ENCODE measurements at regions not wholly inside any gene's neighbourhood (a gene's known extent, or its start where the extent isn't known, plus 50 kb on each side); places are given as distances from the start of the nearest gene placed in this dataset.

DNA sequence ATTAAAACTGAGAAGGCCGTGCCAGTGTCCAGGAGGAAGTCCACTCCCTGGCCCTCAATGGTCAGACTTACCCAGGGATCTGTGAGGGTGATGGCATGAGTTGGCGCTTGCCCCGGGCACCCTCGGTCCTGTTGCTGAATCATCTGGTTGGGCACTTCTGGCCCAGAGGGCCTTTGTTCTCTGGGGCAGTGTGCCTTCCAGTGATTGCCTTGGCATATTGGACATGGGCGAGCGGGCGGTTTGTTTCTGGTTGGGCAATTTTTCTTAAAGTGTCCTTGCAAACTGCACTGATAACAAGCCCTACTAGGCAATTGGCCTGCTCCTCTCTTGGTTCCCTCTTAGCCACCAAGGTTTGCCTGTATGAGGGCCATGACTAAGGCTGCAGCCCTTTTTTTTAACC is 69.5 kb upstream of the ZDHHC17 start:
- H3K9me3 ChIP-seq (ENCODE audit: low read length): no peaks in the 10 kb centered on the region
- no peaks in the 10 kb centered on the region for H3K79me2 ChIP-seq (replicated peaks; ENCODE audit: insufficient read depth, low read length)
- H3K4me2 ChIP-seq (ENCODE audit: low read length): no peak overlapping the region
- no peaks in the 10 kb centered on the region for H3K27me3 ChIP-seq (ENCODE audit: insufficient read depth, low read depth, low read length)
- H2AFZ ChIP-seq (ENCODE audit: low read depth, low read length): no peak overlapping the region
- no peaks in the 10 kb centered on the region for H3F3A ChIP-seq (ENCODE audit: insufficient read depth, low read length, poor library complexity, severe bottlenecking)
- H3K36me3 ChIP-seq (ENCODE audit: insufficient read depth, low read length): no peaks in the 10 kb centered on the region
- no peak overlapping the region for H3K4me3 ChIP-seq (ENCODE audit: low read length)
- no peak overlapping the region for H3K27ac ChIP-seq (ENCODE audit: low read length)
- no peaks in the 10 kb centered on the region for H4K20me1 ChIP-seq (ENCODE audit: insufficient read depth)
- H3K9me2 ChIP-seq (ENCODE audit: insufficient read depth, low read length): no peaks in the 10 kb centered on the region
- TF ChIP-seq RAD21 (conservative IDR thresholded peaks at IDR 0.05) (no peak), EP300 (conservative IDR thresholded peaks at IDR 0.05; ENCODE audit: poor library complexity, severe bottlenecking) (no peak), TAF1 (IDR thresholded peaks at IDR 0.05; ENCODE audit: low read depth) (no peak), SMC3 (conservative IDR thresholded peaks at IDR 0.05; ENCODE audit: poor library complexity) (no peak), EZH2 (IDR thresholded peaks at IDR 0.05; ENCODE audit: borderline replicate concordance, insufficient read depth, low read length, poor library complexity, severe bottlenecking) (no peak), POLR2AphosphoS5 (IDR thresholded peaks at IDR 0.05) (no peak), MXI1 (conservative IDR thresholded peaks at IDR 0.05; ENCODE audit: poor library complexity, severe bottlenecking) (no peak)
- TF ChIP-seq, protein P1, sequence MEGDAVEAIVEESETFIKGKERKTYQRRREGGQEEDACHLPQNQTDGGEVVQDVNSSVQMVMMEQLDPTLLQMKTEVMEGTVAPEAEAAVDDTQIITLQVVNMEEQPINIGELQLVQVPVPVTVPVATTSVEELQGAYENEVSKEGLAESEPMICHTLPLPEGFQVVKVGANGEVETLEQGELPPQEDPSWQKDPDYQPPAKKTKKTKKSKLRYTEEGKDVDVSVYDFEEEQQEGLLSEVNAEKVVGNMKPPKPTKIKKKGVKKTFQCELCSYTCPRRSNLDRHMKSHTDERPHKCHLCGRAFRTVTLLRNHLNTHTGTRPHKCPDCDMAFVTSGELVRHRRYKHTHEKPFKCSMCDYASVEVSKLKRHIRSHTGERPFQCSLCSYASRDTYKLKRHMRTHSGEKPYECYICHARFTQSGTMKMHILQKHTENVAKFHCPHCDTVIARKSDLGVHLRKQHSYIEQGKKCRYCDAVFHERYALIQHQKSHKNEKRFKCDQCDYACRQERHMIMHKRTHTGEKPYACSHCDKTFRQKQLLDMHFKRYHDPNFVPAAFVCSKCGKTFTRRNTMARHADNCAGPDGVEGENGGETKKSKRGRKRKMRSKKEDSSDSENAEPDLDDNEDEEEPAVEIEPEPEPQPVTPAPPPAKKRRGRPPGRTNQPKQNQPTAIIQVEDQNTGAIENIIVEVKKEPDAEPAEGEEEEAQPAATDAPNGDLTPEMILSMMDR (IDR thresholded peaks at IDR 0.05; ENCODE audit: poor library complexity, severe bottlenecking): no peak
- TF ChIP-seq, protein P2, sequence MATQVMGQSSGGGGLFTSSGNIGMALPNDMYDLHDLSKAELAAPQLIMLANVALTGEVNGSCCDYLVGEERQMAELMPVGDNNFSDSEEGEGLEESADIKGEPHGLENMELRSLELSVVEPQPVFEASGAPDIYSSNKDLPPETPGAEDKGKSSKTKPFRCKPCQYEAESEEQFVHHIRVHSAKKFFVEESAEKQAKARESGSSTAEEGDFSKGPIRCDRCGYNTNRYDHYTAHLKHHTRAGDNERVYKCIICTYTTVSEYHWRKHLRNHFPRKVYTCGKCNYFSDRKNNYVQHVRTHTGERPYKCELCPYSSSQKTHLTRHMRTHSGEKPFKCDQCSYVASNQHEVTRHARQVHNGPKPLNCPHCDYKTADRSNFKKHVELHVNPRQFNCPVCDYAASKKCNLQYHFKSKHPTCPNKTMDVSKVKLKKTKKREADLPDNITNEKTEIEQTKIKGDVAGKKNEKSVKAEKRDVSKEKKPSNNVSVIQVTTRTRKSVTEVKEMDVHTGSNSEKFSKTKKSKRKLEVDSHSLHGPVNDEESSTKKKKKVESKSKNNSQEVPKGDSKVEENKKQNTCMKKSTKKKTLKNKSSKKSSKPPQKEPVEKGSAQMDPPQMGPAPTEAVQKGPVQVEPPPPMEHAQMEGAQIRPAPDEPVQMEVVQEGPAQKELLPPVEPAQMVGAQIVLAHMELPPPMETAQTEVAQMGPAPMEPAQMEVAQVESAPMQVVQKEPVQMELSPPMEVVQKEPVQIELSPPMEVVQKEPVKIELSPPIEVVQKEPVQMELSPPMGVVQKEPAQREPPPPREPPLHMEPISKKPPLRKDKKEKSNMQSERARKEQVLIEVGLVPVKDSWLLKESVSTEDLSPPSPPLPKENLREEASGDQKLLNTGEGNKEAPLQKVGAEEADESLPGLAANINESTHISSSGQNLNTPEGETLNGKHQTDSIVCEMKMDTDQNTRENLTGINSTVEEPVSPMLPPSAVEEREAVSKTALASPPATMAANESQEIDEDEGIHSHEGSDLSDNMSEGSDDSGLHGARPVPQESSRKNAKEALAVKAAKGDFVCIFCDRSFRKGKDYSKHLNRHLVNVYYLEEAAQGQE (IDR thresholded peaks at IDR 0.05; ENCODE audit: borderline replicate concordance): no peak
- H3K9ac ChIP-seq (ENCODE audit: low read length): no peak overlapping the region

DNA sequence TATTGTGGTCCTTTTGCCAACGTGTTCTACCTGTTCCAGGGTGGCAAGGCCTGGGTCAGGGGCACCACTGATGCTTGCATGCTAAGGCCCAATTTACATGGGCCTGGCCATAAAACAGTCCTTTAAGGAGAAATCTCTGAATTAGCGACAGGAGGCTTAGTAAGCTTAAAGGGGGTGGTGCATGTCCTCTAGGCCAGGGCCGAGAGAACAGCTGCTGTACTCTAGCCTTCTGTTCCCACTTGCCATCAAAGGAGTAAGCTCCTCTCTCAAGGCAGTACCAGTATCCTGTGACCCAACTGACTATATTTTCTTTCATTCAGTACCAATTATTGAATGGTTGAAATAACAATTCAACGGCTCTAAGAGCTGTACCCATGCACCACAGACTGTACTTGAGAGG is 67.7 kb upstream of the ZDHHC17 start:
- no peak for TF ChIP-seq RAD21 (conservative IDR thresholded peaks at IDR 0.05)
- TF ChIP-seq EZH2 (IDR thresholded peaks at IDR 0.05; ENCODE audit: borderline replicate concordance, insufficient read depth, low read length, poor library complexity, severe bottlenecking): no peak
- no peak for TF ChIP-seq EP300 (conservative IDR thresholded peaks at IDR 0.05; ENCODE audit: poor library complexity, severe bottlenecking)
- no peak for TF ChIP-seq MXI1 (conservative IDR thresholded peaks at IDR 0.05; ENCODE audit: poor library complexity, severe bottlenecking)
- TF ChIP-seq, protein P1 (IDR thresholded peaks at IDR 0.05; ENCODE audit: poor library complexity, severe bottlenecking): no peak
- TF ChIP-seq, protein P2 (IDR thresholded peaks at IDR 0.05; ENCODE audit: borderline replicate concordance): no peak
- TF ChIP-seq SMC3 (conservative IDR thresholded peaks at IDR 0.05; ENCODE audit: poor library complexity): no peak
- no peak for TF ChIP-seq TAF1 (IDR thresholded peaks at IDR 0.05; ENCODE audit: low read depth)
- no peak for TF ChIP-seq POLR2AphosphoS5 (IDR thresholded peaks at IDR 0.05)

More for the DNA sequence above, 67.7 kb upstream of the ZDHHC17 start:
- Histone ChIP-seq H3K9ac (ENCODE audit: low read length) (no peak overlapping the region), H3K9me2 (ENCODE audit: insufficient read depth, low read length) (no peaks in the 10 kb centered on the region), H3K9me3 (ENCODE audit: low read length) (no peaks in the 10 kb centered on the region), H3F3A (ENCODE audit: insufficient read depth, low read length, poor library complexity, severe bottlenecking) (no peaks in the 10 kb centered on the region), H3K27ac (ENCODE audit: low read length) (no peak overlapping the region), H2AFZ (ENCODE audit: low read depth, low read length) (no peak overlapping the region), H3K79me2 (replicated peaks; ENCODE audit: insufficient read depth, low read length) (no peaks in the 10 kb centered on the region), H3K36me3 (ENCODE audit: insufficient read depth, low read length) (no peaks in the 10 kb centered on the region), H3K4me2 (ENCODE audit: low read length) (no peak overlapping the region), H4K20me1 (ENCODE audit: insufficient read depth) (no peaks in the 10 kb centered on the region), H3K4me3 (ENCODE audit: low read length) (no peak overlapping the region), H3K27me3 (ENCODE audit: insufficient read depth, low read depth, low read length) (no peaks in the 10 kb centered on the region)

Data from neural cell (in vitro differentiated cells).